Smooth muscle cell (in vitro differentiated cells): ENCODE measurements at regions not wholly inside any gene's neighbourhood (a gene's known extent, or its start where the extent isn't known, plus 50 kb on each side); places are given as distances from the start of the nearest gene placed in this dataset.

Experiments used
- DNase-seq: peaks from one replicate; lab custom pipeline; 2025; ENCODE audit not compliant: unreplicated experiment; lab: John Stamatoyannopoulos, UW
- H2AFZ ChIP-seq: fragments of 200-600 bp; sonication (generic); 2 replicates; pipeline ENCODE4 v1.6.0; 2016; ENCODE audit warnings: antibody characterized with exemption, low read depth, mild to moderate bottlenecking
- H3F3A ChIP-seq: fragments of 200-600 bp; sonication (generic); 2 replicates; pipeline ENCODE4 v1.6.0; 2017; ENCODE audit warnings: antibody characterized with exemption, low read depth
- H3K27ac ChIP-seq: fragments of 200-600 bp; sonication (generic); 2 replicates; pipeline ENCODE4 v1.5.1; 2016; ENCODE audit warnings: low read depth, mild to moderate bottlenecking
- H3K27me3 ChIP-seq: fragments of 200-600 bp; sonication (generic); 2 replicates; pipeline ENCODE4 v1.6.1; 2016; ENCODE audit warnings: low read depth, mild to moderate bottlenecking
- H3K36me3 ChIP-seq: fragments of 200-600 bp; sonication (generic); 2 replicates; pipeline ENCODE4 v1.5.1; 2016; ENCODE audit warnings: low read depth
- H3K4me1 ChIP-seq: fragments of 200-600 bp; sonication (generic); 2 replicates; pipeline ENCODE4 v1.5.1; 2016; ENCODE audit warnings: low read depth
- H3K4me2 ChIP-seq: fragments of 200-600 bp; sonication (generic); 2 replicates; pipeline ENCODE4 v1.6.0; 2016; ENCODE audit warnings: mild to moderate bottlenecking
- H3K4me3 ChIP-seq: fragments of 200-600 bp; sonication (generic); 2 replicates; pipeline ENCODE4 v1.5.1; 2016; ENCODE audit warnings: mild to moderate bottlenecking
- H3K79me2 ChIP-seq: fragments of 200-600 bp; sonication (generic); 2 replicates; pipeline ENCODE4 v1.6.0; 2016; ENCODE audit warnings: low read depth, mild to moderate bottlenecking
- H3K9ac ChIP-seq: fragments of 200-600 bp; sonication (generic); 2 replicates; pipeline ENCODE4 v1.6.0; 2016; ENCODE audit warnings: low read depth
- H3K9me3 ChIP-seq: fragments of 200-600 bp; sonication (generic); replicated peaks from 2 replicates; pipeline ENCODE4 v1.5.1; 2016; ENCODE audit warnings: low read depth
- H4K20me1 ChIP-seq: fragments of 200-600 bp; sonication (generic); 2 replicates; pipeline ENCODE4 v1.6.0; 2016; ENCODE audit warnings: low read depth
- WGBS: methylation state at CpG from one replicate; pipeline ENCODE4 v1.1.7; 2016; ENCODE audit warnings: low lambda C conversion rate; 5-methylcytosine and 5-hydroxymethylcytosine counted together
- TF ChIP-seq, protein P1 (sequence below): fragments of 200-600 bp; sonication (generic); IDR thresholded peaks from 2 replicates; pipeline ENCODE4 v1.5.1; 2017; ENCODE audit warnings: borderline replicate concordance, mild to moderate bottlenecking, antibody characterized with exemption; ENCODE audit not compliant: insufficient read depth, poor library complexity, severe bottlenecking

DNA sequence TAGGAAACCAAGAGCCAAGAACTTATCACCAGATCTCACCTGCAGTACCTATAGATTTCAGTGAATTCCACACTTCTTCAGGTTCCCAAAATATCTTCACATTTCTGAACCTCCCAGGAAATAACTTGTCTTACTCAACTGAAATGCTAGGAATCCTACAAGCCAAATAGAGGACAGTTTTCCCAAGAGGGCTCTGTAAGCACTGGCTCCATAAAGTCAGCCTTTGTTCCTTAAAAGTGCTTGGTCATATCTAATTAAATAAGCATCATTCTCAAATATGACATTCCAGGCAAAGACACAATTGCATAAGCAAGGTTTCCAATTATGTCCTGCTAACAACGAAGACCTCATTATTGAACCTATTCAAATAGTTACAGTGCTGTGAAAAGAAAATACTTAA, 154.6 kb upstream of the MGAT5 start:
- DNase-seq, result no peak
- H3K27me3 ChIP-seq, result peaks cover 4% of the 10 kb centered on the region
- H3K9ac ChIP-seq, result no peak overlapping the region
- H2AFZ ChIP-seq, result no peak overlapping the region
- no peaks in the 10 kb centered on the region for H3K79me2 ChIP-seq
- no peaks in the 10 kb centered on the region for H3K36me3 ChIP-seq
- no peak overlapping the region for H3K4me3 ChIP-seq
- 91% methylated on average over 1 of the region's 1 CpG for WGBS
- no peaks in the 10 kb centered on the region for H4K20me1 ChIP-seq
- no peaks in the 10 kb centered on the region for H3F3A ChIP-seq
- H3K9me3 ChIP-seq, result no peaks in the 10 kb centered on the region
- TF ChIP-seq, protein P1, sequence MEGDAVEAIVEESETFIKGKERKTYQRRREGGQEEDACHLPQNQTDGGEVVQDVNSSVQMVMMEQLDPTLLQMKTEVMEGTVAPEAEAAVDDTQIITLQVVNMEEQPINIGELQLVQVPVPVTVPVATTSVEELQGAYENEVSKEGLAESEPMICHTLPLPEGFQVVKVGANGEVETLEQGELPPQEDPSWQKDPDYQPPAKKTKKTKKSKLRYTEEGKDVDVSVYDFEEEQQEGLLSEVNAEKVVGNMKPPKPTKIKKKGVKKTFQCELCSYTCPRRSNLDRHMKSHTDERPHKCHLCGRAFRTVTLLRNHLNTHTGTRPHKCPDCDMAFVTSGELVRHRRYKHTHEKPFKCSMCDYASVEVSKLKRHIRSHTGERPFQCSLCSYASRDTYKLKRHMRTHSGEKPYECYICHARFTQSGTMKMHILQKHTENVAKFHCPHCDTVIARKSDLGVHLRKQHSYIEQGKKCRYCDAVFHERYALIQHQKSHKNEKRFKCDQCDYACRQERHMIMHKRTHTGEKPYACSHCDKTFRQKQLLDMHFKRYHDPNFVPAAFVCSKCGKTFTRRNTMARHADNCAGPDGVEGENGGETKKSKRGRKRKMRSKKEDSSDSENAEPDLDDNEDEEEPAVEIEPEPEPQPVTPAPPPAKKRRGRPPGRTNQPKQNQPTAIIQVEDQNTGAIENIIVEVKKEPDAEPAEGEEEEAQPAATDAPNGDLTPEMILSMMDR, result no peak
- no peaks in the 10 kb centered on the region for H3K4me1 ChIP-seq
- no peak overlapping the region for H3K4me2 ChIP-seq
- H3K27ac ChIP-seq, result no peak overlapping the region

DNA sequence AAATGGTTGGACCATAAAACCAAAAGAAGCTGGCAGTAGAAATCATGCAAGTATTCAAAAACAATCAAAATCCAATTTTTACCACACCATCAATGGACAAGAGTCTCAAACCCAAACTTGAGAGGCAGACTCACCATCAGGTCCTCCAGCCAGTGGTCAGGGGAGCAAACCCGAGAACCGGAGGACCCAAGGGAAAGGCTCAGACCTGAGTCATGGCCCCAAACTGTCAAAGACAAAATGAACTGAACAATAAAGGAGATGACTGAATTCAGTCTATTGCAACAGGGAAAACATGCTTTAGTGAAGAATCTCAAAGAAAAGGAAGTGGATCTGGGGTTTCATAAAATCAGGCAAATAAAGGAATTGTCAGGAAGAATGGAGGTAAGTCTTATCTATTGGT, 150.7 kb upstream of the MGAT5 start:
- Histone ChIP-seq H3K36me3 (no peaks in the 10 kb centered on the region), H3K79me2 (no peaks in the 10 kb centered on the region), H3K9me3 (no peaks in the 10 kb centered on the region), H3K9ac (no peak overlapping the region), H3K27ac (no peak overlapping the region), H3K4me3 (no peak overlapping the region), H3F3A (no peaks in the 10 kb centered on the region), H3K4me1 (no peaks in the 10 kb centered on the region), H2AFZ (no peak overlapping the region), H4K20me1 (no peaks in the 10 kb centered on the region), H3K27me3 (no peaks in the 10 kb centered on the region), H3K4me2 (no peak overlapping the region)
- no peak for DNase-seq
- WGBS, result 92% methylated on average over 2 of the region's 2 CpGs
- TF ChIP-seq, protein P1, result no peak

DNA sequence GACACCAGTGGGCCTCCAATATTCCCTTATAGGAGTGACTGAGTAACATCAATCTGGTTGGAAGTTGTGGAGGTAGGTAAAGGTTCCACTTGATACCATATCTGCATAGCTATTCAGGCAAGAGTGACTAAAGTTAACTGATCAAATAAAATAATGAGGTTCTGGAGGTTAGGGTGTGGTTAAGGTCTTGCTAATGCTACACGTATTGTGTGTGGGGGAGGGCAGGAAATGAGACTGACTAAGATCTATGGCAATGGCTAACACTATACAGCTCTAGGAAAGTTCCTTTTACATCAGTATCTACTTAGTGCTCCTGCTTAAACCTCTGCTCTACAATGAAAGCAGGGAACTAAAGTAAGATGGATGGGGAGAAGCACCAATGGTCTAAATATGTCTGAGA, 149.1 kb upstream of the MGAT5 start:
- H4K20me1 ChIP-seq, result no peaks in the 10 kb centered on the region
- H3K79me2 ChIP-seq, result no peaks in the 10 kb centered on the region
- no peaks in the 10 kb centered on the region for H3K27me3 ChIP-seq
- H3K9me3 ChIP-seq, result no peaks in the 10 kb centered on the region
- no peaks in the 10 kb centered on the region for H3K4me1 ChIP-seq
- no peaks in the 10 kb centered on the region for H3F3A ChIP-seq
- no peak overlapping the region for H3K4me2 ChIP-seq
- no peak for DNase-seq
- H2AFZ ChIP-seq, result no peak overlapping the region
- H3K9ac ChIP-seq, result no peak overlapping the region
- TF ChIP-seq, protein P1, result no peak
- no peak overlapping the region for H3K4me3 ChIP-seq
- H3K27ac ChIP-seq, result no peak overlapping the region
- 73% methylated on average over 1 of the region's 1 CpG for WGBS
- H3K36me3 ChIP-seq, result no peaks in the 10 kb centered on the region

DNA sequence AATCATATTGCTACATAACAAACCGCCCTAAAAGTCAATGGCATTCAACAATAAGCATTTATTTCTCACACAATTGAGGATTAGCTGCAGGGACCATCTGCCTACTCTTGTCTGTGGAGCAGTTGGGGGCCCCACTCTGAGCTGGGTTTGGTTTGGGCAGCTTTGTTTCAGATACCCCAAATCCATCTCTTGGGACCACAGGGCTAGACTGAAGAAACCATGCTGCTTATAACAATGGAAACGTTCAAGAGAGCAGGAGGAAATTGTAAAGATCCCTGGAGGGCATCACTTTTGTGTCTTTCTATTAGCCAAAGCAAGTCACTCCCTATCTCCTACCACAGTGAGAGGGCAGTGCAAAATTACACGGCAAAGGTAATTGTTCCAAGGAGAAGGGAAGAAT, 146.5 kb upstream of the MGAT5 start:
- no peaks in the 10 kb centered on the region for H3K79me2 ChIP-seq
- H2AFZ ChIP-seq, result no peak overlapping the region
- no peaks in the 10 kb centered on the region for H3K27me3 ChIP-seq
- H3K27ac ChIP-seq, result no peak overlapping the region
- no peak for DNase-seq
- H3K9me3 ChIP-seq, result no peaks in the 10 kb centered on the region
- H3K36me3 ChIP-seq, result no peaks in the 10 kb centered on the region
- no peaks in the 10 kb centered on the region for H3F3A ChIP-seq
- no peak overlapping the region for H3K4me2 ChIP-seq
- 83% methylated on average over 3 of the region's 3 CpGs for WGBS
- H4K20me1 ChIP-seq, result no peaks in the 10 kb centered on the region
- H3K4me1 ChIP-seq, result no peaks in the 10 kb centered on the region
- no peak overlapping the region for H3K4me3 ChIP-seq
- no peak overlapping the region for H3K9ac ChIP-seq
- TF ChIP-seq, protein P1, result no peak
